Effector memory CD4-positive, alpha-beta T cell (primary cell): ENCODE measurements at regions not wholly inside any gene's neighbourhood (a gene's known extent, or its start where the extent isn't known, plus 50 kb on each side); places are given as distances from the start of the nearest gene placed in this dataset.
"Not testable (repeated sequence)": the region's sequence is repeated elsewhere in the genome, so short reads cannot be mapped to it uniquely, and the experiment has no call there.

Experiments used
- DNase-seq, 3 donors: peaks; one replicate each; pipeline ENCODE4 v3.0.0-alpha.2; 2020
- H3K27ac ChIP-seq: 2 replicates; pipeline ENCODE4 v1.7.0; 2013; ENCODE audit warnings: mild to moderate bottlenecking, low read length, moderate library complexity; ENCODE audit not compliant: insufficient read depth, poor library complexity, severe bottlenecking
- H3K27me3 ChIP-seq: replicated peaks from 2 replicates; pipeline ENCODE4 v1.7.0; 2013; ENCODE audit warnings: mild to moderate bottlenecking, low read length; ENCODE audit not compliant: insufficient read depth, control insufficient read depth, poor library complexity, severe bottlenecking
- H3K36me3 ChIP-seq: 2 replicates; pipeline ENCODE4 v1.7.0; 2013; ENCODE audit warnings: mild to moderate bottlenecking, low read length, moderate library complexity; ENCODE audit not compliant: control insufficient read depth, insufficient read depth
- H3K4me1 ChIP-seq: 2 replicates; pipeline ENCODE4 v1.7.0; 2013; ENCODE audit warnings: low read length, mild to moderate bottlenecking; ENCODE audit not compliant: control insufficient read depth, insufficient read depth, poor library complexity, severe bottlenecking
- H3K4me3 ChIP-seq: 2 replicates; pipeline ENCODE4 v1.7.0; 2013; ENCODE audit warnings: low read length, low read depth, mild to moderate bottlenecking; ENCODE audit not compliant: insufficient read depth, poor library complexity, severe bottlenecking
- H3K9me3 ChIP-seq: 2 replicates; pipeline ENCODE4 v1.7.0; 2013; ENCODE audit warnings: mild to moderate bottlenecking, low read length, moderate library complexity; ENCODE audit not compliant: control insufficient read depth

DNA sequence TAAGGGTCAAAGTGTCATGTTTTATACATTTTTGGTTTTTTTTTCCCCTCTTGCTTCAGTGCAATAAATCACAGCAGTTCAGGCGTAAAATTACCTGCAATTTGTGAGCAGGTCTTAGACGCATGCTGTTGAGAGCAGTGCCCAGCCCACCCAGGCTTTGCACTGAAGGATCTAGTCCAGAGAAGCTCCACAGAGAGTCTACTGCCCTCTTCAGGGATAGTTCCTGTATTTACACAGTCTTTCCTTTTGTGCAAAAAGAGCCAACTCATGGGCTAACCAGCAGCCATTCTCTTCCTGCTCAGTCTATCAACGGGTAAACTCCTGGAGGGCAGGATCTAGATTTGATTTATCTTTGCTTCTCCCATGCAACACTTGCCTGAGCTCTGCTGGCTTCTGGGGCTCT, 82.2 kb upstream of the NAMPT start:
- H3K4me3 ChIP-seq = no peak overlapping the region
- H3K27ac ChIP-seq = no peak overlapping the region
- no peaks in the 10 kb centered on the region for H3K4me1 ChIP-seq
- no peaks in the 10 kb centered on the region for H3K36me3 ChIP-seq
- H3K27me3 ChIP-seq = no peaks in the 10 kb centered on the region
- H3K9me3 ChIP-seq = no peaks in the 10 kb centered on the region
- no peak for DNase-seq

GRCh38 chr7:106365252-106366005, 80.6 kb upstream of the NAMPT start:
- no peak overlapping the region for H3K4me3 ChIP-seq
- H3K27ac ChIP-seq = no peak overlapping the region
- H3K27me3 ChIP-seq = no peaks in the 10 kb centered on the region
- DNase-seq = no peak
- no peaks in the 10 kb centered on the region for H3K4me1 ChIP-seq
- H3K9me3 ChIP-seq = no peaks in the 10 kb centered on the region
- no peaks in the 10 kb centered on the region for H3K36me3 ChIP-seq

- not testable (repeated sequence) for H3K4me3 ChIP-seq, H3K36me3 ChIP-seq, DNase-seq, H3K27me3 ChIP-seq, H3K27ac ChIP-seq, H3K9me3 ChIP-seq, H3K4me1 ChIP-seq
Measured at GRCh38 chr7:106362507-106362906, 77.7 kb upstream of the NAMPT start.

DNA sequence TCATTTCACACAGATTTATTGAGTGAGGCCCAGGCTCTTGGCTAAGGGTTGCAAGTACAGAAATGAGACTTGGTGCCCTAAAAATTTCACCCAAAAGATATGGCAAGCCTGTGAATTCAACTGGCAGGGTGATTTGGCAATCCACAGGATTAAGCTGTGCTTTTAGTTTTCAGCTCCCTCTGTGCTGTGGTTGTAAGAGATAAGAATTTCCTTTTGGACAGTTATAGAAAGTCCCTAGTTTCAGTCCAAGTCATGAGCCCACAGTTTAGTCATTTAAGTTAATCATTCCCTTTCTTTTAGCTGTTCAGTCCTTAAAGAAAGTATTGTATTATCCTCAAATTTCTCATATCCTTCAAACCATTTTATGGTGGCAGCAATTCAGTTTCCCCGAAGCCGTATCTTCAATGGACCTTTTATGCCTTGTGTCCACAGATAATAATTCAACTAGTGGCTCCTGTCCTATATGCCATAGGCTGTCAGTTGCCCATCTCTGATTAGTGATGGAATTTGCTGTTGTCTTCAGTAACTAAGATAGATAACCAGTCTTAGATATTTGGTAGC, 73.4 kb upstream of the NAMPT start:
- no peak for DNase-seq
- Histone ChIP-seq H3K4me3 (no peak overlapping the region), H3K36me3 (no peaks in the 10 kb centered on the region), H3K27ac (no peak overlapping the region), H3K27me3 (no peaks in the 10 kb centered on the region), H3K4me1 (no peaks in the 10 kb centered on the region), H3K9me3 (no peaks in the 10 kb centered on the region)

GRCh38 chr7:106357675-106358074, 72.9 kb upstream of the NAMPT start:
- no peak for DNase-seq
- Histone ChIP-seq H3K27ac (no peak overlapping the region), H3K36me3 (no peaks in the 10 kb centered on the region), H3K9me3 (no peaks in the 10 kb centered on the region), H3K27me3 (no peaks in the 10 kb centered on the region), H3K4me1 (no peaks in the 10 kb centered on the region), H3K4me3 (no peak overlapping the region)

- no peak overlapping the region for H3K27ac ChIP-seq
Measured at GRCh38 chr7:106354822-106355221, 70.0 kb upstream of the NAMPT start.

GRCh38 chr7:106353944-106354343, 69.2 kb upstream of the NAMPT start:
- Histone ChIP-seq H3K27ac (no peak overlapping the region), H3K27me3 (no peaks in the 10 kb centered on the region), H3K36me3 (no peaks in the 10 kb centered on the region), H3K4me1 (no peaks in the 10 kb centered on the region), H3K4me3 (no peak overlapping the region), H3K9me3 (no peaks in the 10 kb centered on the region)
- DNase-seq = no peak

More at GRCh38 chr7:106354822-106355221, 70.0 kb upstream of the NAMPT start:
- no peaks in the 10 kb centered on the region for H3K4me1 ChIP-seq
- H3K9me3 ChIP-seq = no peaks in the 10 kb centered on the region
- DNase-seq = no peak
- H3K4me3 ChIP-seq = no peak overlapping the region
- no peaks in the 10 kb centered on the region for H3K36me3 ChIP-seq
- H3K27me3 ChIP-seq = no peaks in the 10 kb centered on the region

GRCh38 chr7:106348231-106348630, 63.4 kb upstream of the NAMPT start:
- Histone ChIP-seq H3K27me3 (no peaks in the 10 kb centered on the region), H3K4me1 (peaks cover 6% of the 10 kb centered on the region), H3K36me3 (no peaks in the 10 kb centered on the region), H3K27ac (no peak overlapping the region), H3K4me3 (no peak overlapping the region), H3K9me3 (no peaks in the 10 kb centered on the region)
- DNase-seq = no peak

GRCh38 chr7:106347229-106347833, 62.5 kb upstream of the NAMPT start:
- H3K4me3 ChIP-seq = no peak overlapping the region
- no peaks in the 10 kb centered on the region for H3K36me3 ChIP-seq
- H3K27ac ChIP-seq = no peak overlapping the region
- H3K4me1 ChIP-seq = peaks cover 6% of the 10 kb centered on the region
- no peaks in the 10 kb centered on the region for H3K9me3 ChIP-seq
- DNase-seq = no peak
- H3K27me3 ChIP-seq = no peaks in the 10 kb centered on the region

DNA sequence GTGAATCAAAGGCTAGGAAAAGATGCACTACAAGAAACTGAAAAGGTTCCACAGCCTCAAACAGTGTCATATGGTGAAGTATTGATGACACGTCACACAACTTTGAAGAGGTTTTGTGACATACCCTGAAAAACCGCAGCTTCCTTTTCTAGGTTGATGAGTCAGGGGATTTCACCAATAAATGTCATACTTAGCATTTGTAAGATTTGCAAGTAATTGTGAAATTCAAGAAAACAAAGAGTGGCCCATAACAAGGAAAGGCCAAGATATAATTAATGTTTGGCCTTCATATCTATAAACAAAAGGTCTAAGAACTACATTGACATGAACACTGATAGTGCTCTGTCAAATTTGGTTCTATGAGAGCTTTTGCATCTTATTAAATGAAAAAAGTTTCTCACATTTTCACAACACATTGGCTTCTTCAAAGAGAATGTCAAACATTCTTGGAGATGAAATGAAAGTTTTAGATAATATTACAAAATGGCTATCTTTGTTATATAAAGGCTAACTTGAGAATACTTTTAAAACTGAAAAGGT, 62.0 kb upstream of the NAMPT start:
- Histone ChIP-seq H3K27ac (no peak overlapping the region), H3K4me1 (peaks cover 6% of the 10 kb centered on the region), H3K4me3 (no peak overlapping the region), H3K9me3 (no peaks in the 10 kb centered on the region), H3K36me3 (no peaks in the 10 kb centered on the region), H3K27me3 (no peaks in the 10 kb centered on the region)
- peak; percentile 28 to 52 (median 35) for DNase-seq
